HG02623 (cell line): ENCODE measurements at regions not wholly inside any gene's neighbourhood (a gene's known extent, or its start where the extent isn't known, plus 50 kb on each side); places are given as distances from the start of the nearest gene placed in this dataset.
"Not testable (repeated sequence)": the region's sequence is repeated elsewhere in the genome, so short reads cannot be mapped to it uniquely, and the experiment has no call there.

ENCODE experiments used
- ATAC-seq: cut with Tn5 transposase; IDR thresholded peaks from one replicate; pipeline ENCODE4 v1.9.1; 2021; ENCODE audit warnings: moderate library complexity; ENCODE audit not compliant: unreplicated experiment

DNA sequence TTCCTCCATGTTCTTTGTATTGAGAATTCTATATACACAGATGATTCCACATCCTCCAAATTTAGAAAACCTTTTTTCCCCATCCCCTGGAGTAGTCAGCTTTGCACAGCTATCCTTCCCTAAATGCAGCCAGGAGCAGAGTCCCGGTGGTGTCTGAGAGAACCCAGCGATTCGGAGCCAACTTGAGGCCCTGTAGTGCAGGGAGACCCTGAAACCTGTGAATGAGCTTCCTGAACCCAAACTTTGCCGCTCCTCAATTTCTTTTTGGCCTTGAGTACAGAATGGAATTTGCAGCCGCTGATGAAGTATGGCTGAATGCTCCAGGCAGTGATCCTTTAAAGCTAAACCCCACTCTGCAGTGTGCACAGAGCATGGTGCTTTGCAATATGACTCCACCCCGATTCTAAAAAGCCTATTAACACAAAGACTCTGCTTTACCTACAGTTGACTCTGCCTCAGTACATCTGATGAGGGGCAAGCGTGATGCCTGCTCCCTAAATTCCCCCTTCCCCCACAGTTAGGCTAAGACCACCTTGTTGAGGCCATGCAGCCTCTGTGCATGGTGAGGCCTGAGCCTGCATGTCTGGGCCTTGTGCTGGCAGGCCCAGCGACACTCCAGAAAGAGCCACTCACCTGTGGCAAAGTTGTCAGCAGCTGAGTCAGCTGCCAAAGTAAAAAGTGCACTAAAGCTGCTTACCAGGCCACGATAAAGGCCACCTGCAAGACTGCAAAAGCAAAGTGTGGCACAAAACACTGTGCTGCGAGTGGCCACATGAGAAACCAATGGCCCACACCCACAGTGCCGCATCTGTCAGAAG lies 82.1 kb downstream of the PLEKHG1 start:
- ATAC-seq, result no peak

DNA sequence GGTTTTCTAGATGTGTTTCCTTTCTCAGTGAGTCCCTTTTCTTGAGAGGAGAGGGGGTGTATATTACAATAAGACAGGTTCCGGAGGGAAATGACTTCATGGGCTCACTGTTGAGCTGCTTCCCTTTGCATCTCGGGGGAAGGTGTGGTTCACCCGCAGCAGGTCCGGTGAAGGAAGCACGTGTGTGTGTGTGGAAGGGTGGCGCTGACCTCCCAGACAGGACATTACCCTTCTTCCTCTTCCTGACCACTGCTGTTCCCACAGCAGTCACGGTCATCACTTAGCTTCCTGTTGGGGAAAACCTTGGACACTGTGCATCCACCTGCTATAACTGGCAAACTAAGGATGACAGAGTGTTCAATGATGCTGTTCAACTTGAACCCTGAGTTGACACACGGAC lies 83.6 kb downstream of the PLEKHG1 start:
- no peak for ATAC-seq

DNA sequence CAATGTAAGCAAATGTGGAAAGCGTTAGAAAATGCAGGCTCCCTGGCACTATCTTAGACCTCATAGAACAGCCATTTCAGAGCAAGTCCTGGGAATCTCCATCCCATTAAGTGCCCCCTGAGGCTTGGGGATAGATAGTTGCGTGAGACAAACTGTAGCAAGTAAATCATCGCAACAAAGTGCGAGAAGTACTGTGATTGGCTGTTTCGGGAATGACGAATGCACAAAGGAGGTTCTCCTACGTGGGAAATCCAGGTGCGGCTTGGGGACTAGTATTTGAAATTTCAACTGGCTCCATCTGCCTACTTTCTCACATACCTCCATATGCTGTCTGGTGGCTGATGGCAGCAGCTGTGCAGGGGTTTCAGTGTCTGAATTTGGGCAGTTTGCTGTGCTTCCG lies 84.5 kb downstream of the PLEKHG1 start:
- ATAC-seq, result no peak

DNA sequence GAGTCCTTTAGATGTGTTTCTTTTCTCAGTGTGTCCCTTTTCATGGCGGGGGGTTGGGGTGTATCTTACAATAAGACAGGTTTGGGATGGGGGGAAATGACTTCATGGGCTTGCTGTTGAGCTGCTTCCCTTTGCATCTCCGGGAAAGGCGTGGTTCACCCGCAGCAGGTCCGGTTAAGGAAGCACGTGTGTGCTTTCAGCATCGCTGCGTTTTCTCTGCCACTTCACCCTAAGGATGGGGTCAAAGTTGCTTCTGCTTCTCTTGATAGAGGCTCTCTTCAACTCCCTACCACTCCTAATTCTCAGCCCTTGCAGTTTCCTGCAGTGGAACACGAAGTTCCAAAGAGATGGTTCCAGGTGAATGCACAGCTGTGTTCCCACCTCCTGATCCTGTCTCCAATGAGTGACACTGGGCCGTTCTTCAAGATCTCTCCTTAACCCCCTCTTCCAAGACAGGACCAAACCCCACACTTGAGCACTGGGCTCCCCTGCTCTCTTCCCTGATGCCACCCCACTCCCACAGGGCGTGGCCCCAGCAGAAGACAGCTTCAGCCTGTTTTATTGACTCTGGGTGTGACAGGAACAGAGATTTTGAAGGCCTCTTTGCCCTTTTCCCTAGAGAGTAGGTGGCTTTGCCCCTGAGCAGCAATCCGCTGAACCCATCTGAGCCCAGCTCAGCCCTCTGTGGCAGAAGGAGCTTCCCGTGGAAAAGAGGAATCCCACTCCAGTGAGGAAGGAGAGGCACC lies 85.2 kb downstream of the PLEKHG1 start:
- no peak for ATAC-seq

DNA sequence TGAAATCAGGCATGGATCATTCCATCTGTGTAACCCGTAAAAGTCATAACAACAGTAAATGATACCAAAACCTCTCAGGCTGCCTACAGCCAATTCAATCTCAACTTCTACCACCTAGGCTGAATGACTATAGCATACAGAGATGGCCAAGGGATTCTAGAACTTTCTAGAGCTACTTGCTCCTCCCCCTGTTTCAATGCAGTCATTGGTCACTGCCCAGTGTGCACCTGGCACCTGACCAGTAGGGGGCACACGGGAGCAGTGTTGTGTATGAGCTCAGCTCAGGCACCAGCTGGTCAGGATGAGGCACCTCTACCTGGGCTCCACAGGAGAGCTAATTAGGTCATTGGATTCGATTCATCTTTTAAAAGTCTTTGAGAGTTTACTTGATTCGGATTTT lies 86.2 kb downstream of the PLEKHG1 start:
- ATAC-seq, result peak; percentile 54

DNA sequence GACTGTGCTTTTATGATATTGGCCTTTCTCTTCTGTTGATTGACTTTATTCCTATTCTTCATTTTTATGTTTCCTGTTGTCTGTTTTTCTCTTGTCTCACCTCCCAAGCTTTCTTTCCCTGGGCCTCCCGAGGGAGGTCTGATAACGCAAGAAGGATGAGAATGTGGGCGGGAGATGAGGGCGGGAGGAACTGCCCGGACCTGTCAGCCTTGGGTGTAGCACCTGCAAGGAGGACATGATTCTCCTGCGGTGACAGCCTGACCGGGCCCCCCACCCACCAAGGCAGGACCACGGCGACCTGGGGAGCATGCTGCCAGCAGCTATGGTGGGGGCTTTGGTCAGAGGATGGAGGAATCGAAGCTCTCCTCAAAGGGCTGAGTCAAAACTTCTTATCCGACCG lies 86.9 kb downstream of the PLEKHG1 start:
- ATAC-seq, result no peak

DNA sequence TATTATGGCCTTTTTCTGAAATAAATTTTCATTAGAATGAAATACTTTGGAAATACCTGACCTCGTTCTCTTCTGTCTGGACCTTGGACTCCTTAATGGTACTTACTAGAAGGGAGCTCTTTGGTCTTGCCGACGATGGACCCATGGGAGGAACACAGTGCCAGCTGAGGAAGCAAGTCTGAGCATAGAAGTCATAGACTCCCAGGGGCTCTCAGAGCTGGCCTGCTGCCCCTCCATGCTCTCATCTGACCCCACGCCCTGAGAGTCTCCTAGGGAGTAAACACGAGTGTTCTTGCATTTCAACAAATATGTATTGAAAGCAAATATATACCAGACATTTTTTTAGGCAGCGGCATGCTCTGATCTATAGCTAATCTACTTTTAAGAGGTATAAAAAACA lies 87.8 kb downstream of the PLEKHG1 start:
- ATAC-seq, result no peak

DNA sequence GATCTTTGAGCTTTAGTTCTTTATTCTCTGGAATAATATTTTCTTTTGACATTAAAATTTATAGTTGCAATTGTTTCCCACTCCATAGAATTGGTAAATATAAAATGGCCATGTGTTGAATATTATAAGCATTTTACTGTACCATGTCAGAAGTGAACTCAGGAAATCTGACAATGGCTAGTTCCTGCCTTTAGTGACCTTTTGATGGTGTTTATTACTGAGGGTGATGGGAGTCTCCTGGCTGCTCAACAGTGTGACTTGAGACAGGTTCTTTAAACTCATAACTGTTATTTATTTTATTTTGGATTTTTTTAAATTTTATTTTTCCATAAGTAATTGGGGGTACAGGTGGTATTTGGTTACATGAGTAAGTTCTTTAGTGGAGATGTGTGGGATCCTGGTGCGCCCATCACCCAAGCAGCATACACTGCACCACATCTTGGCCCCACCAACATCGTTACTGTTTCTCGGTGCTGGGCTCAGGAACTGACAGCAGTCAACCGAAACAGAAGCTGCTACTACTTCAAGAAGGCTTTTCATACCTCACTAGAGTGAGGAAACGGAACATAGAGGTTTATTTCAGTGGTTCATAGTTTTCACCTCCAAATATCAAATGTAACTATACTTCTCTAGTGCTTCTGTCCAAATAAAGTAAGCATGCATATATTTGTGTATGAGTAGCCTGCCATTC lies 90.4 kb downstream of the PLEKHG1 start:
- peak; percentile 48 for ATAC-seq

DNA sequence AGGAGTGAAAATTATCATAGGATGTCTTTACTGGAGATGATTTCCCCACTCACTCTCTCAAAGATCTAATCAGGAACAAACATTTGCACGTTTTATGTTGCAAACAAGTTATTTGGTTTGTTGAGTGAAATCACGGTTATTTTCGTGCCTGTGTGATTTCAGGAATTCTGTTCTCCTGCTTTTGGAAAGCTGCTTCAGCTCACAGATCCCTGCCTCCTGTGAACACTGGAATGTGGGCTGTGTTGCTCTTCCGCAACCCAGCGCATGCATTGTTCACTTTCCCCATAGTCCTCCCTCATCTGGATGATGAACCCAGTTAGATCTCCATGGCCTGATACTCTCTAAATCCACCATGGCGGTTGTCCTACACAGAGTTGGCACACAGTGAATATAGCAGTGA lies 91.0 kb downstream of the PLEKHG1 start:
- ATAC-seq, result no peak

DNA sequence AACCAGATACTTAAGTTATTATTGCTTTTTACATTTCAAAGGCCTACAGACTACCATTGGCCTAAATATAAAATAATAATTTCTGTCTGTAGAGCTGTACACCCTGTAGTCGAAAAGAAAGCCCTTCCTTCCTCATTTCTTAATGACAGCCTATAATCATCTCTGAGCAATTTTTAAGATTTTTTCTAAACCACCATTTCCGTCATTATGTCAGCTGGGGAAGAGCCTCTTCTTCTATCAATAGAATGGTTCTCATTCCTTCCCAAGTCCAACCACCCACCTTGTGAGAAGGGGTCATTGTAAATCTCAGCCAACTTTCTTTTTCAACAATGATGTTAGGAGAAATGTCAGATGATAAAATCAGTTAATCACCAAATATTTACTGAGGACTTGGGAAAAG lies 91.8 kb downstream of the PLEKHG1 start:
- ATAC-seq, result no peak

DNA sequence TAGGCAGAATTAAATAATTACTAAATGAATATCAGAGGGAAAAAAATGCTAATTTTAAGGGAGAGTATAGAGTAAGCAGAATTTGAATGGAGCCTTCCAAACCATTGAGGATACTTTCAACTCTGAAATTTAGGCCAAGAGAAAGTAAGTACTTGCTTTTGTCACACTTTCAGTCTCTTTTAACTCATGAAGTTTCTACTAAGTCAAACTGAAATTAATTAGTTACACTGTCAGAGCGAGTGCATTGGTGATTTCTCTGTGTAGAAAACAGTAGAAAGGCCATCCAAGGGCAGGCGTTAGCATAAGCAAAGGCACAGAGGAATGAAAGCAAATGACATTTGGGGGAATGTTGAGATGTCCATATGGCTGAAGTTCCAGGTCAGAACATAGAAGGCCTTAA lies 92.9 kb downstream of the PLEKHG1 start:
- ATAC-seq, result peak; percentile 81

DNA sequence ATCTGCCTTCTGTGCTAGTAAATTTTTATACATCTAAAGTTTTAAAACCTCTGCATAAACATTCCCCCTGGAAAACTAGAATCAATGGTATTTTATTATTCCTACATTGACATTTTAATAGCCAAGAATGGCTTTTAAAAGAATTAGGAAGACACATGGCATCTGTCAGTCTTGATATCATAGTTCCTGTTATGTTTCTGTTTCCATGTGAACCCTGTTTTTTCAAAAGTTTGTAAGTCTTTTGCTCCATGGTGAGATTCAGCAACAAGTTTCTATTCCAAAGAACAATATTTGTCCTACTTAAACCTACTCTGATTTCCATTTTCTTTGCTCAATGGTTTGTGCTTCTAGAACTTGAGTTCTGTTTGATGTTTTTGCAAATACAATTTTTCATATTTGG lies 95.2 kb downstream of the PLEKHG1 start:
- no peak for ATAC-seq

DNA sequence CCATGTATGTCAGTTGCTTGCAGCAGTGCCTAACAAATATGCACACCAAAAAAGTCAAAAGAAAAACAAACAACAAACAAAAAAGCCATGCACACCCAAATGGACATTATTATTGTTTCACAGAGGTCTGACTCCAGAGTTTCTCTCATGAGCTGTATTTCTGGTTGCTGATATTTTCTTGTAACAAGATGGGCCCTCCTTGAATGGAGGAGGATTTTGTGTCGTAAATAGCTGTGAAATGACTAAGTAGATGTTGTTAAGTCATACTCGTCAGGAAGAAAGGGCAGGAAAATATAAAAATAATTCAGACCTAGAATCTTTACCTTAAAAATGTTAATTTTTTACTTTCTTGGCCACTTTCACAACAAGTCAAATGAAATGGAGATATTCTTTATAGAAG lies 96.0 kb downstream of the PLEKHG1 start:
- no peak for ATAC-seq

DNA sequence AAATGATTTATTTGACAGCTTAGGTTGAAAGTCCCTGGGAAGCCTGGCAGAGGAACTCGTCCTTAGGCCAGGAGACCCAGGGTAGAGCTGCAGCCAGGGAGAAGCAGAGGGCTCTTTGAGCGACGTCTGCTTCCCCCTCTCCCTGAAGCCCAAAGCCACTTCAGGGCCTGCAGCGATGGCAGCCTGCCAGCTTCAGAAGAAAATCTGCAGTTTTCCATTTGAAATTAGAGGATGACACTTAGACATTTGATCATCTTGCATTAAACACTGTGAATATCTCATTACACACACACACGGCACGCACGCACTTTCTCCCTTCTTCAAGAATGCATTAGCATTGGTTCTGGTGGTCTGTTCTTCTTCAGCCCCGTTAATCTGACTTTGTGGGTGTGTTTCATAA lies 96.5 kb downstream of the PLEKHG1 start:
- ATAC-seq, result no peak

DNA sequence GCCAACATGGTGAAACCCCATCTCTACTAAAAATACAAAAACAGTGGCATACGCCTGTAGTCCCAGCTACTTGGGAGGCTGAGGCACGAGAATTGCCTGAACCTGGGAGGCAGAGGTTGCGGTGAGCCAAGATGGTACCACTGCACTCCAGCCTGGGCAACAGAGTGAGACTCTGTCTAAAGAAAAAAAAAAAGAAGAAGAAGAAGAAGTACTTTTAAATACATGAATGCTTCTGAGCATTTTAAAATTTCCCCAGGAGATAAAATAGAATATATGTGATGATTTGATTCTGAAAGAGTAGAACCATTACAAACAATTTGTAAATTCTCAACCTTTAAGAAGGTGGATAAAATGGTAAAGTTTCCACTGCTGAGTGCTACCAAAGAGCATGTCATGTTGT lies 97.2 kb downstream of the PLEKHG1 start:
- ATAC-seq, result not testable (repeated sequence)

DNA sequence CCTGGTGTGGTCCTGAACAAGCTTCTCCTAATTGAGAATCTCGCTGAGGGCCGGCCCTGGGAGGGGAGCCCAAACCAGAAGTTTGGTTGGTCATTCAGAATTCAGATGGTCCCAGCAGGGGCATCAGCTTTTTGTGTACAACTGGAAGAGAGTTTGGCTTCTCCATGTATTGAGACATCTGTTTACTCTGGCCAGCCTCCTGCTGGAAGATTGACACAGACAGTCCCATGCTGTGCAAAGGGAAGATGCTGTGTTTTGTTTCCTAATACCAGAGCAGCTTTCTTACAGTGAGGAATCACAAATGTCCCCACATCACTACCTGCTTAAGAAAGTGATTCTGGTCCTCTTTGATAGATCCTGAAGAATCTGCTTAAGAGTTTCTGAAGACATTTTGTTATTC lies 97.8 kb downstream of the PLEKHG1 start:
- no peak for ATAC-seq

DNA sequence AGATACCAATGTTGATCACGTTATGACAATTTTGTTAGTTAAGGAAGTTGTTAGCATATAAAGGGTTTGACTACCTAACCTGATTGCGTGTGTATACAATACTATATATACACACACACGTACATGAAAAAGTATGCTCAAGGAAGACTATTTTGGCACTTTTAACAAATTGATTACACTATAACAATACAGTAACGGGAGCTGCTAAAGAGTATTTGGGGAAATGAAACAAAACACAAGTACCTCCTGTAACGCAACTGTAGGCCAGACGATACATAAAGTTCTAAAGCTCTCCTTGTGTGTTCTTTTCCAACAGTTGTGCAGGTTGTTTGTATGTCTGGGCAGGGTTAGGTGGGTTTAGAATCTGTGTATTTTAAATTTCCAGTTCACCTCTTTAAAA lies 98.7 kb downstream of the PLEKHG1 start:
- no peak for ATAC-seq

DNA sequence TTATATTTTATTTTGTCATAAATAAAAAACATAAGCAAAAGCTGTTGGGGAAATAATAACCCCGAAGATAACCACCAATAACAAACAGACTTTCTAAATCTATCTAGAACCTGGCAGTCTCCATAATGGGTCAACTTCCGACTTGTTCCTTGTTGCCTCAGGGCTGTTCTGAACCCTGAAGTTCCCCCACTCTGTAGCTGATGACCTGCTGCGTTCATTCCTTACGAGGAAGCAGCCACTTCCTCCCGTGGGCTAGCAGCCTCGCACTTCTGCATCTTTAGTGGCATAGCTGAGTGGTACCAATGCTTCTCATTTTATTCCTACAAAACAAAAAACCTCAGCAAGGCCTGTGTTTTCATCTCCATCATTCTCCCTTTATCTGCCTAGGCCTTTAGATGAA lies 103.0 kb downstream of the PLEKHG1 start:
- ATAC-seq, result no peak

DNA sequence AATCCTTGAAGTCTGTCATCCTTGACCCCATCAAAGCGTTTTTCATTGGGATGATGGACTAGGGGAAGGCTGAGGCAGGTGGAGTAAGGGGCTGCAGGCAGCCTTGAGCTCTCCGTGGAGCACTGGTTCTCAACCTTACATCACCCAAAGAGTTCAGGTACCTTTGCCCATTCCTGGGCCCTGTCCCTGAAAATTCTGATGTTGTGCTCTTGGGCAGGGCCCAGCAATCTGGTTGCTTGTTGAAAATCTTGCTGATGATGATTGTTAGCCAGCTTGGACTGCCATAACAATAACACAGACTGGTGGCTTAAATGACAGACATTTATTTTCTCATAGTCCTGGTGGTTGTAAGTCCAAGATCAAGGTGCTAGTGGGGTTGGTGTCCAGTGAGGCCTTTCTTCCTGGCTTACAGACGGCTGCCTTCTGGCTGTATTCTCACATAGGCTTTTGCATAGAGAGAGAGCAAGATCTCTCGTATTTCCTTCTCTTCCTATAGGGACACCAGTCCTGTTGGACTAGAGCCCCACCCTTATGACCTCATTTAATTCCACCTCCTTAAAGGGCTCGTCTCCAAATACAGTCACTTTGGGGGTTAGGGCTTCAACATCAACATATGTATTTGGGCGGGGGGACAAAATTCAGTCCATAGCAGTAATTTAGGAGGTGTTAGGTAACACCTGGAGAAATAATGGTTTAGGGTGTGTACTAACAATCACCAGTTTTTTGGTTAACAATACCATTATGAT lies 104.9 kb downstream of the PLEKHG1 start:
- no peak for ATAC-seq

DNA sequence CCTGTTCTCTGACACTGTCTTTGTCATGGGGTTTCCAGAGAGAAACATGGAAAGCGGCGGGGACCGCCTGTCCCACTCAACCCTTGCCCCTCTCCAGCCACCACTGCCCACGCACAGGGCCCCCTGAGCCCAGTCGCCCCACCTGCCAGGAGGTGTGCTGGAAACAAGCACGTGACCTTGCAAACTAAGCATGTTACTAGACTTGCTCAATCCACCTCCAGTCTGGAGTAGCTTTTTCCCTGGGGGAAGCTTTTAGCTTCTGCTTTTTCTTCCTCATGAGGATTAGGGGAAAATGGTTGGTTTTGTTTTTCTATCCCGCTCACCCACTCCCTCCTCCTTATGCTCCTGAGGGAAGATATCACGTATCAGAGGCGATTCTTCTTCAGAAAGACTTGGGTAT lies 105.7 kb downstream of the PLEKHG1 start:
- no peak for ATAC-seq

DNA sequence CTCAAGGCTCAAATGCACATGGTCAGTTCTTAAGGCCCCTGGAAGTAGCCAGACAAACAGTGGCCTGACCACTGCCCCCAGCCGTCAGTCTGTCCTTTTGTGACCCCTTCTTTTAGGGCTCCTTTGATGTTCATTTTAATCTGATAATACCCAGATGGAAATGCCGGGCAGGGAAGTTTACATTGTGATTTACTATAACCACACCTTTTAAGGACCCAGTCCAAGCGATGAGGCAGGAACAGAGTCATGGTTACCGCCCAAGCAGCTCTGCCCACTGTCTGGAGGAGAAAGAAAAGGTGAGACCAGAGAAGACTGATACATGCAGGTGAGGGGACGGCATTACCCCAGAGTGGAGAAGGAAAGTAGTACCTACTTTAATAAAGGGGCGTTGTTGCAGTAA lies 110.6 kb downstream of the PLEKHG1 start:
- ATAC-seq, result no peak
